GM23248 (cell line): ENCODE measurements at regions not wholly inside any gene's neighbourhood (a gene's known extent, or its start where the extent isn't known, plus 50 kb on each side); places are given as distances from the start of the nearest gene placed in this dataset.

ENCODE experiments used
- EZH2 ChIP-seq: fragments of 200-600 bp; sonication (generic); IDR thresholded peaks from 2 replicates; pipeline ENCODE4 v1.6.1; 2018; ENCODE audit warnings: antibody characterized with exemption, mild to moderate bottlenecking; ENCODE audit not compliant: insufficient read depth, poor library complexity, severe bottlenecking
- EZH2phosphoT487 ChIP-seq: fragments of 200-600 bp; sonication (generic); IDR thresholded peaks from 2 replicates; pipeline ENCODE4 v1.6.1; 2018; ENCODE audit warnings: antibody characterized with exemption, moderate library complexity, mild to moderate bottlenecking, low read depth; ENCODE audit not compliant: insufficient read depth

- TF ChIP-seq EZH2phosphoT487 (no peak), EZH2 (no peak)
These were observed 131.8 kb upstream of the UBE2E2 start for GRCh38 chr3:23071296-23071695.
